HepG2 (cell line): ENCODE measurements at regions not wholly inside any gene's neighbourhood (a gene's known extent, or its start where the extent isn't known, plus 50 kb on each side); places are given as distances from the start of the nearest gene placed in this dataset.

ENCODE experiments used
- ATAC-seq: fragments of 200-7000 bp; cut with Tn5 transposase; 3 replicates; pipeline ENCODE4 v1.9.1; 2020; ENCODE audit warnings: mild to moderate bottlenecking, moderate library complexity
- BruUV-seq: library from RNA; stranded (reverse); fragments of 400-500 nt; replicated peaks from 2 replicates; lab custom pipeline; 2021; lab: Mats Ljungman, UMichigan
- CTCF ChIA-PET: fragments of 300-600 bp; formaldehyde crosslinking; extraction: SDS; loops from one replicate; lab custom pipeline; 2021; ENCODE audit warnings: low total read pairs, inconsistent platforms, low intra/inter-chr PET ratio; lab: Yijun Ruan, JAX
- POLR2A ChIA-PET: fragments of 350-600 bp; sonication (Branson Sonifier 250); formaldehyde crosslinking; loops from one replicate; lab custom pipeline; 2020; ENCODE audit warnings: antibody characterized with exemption, inconsistent platforms; lab: Yijun Ruan, JAX
- DNase-seq: peaks from one replicate; pipeline ENCODE4 v3.0.0-alpha.2; 2015; ENCODE audit warnings: low spot score
- FAIRE-seq: peaks from 3 replicates; lab custom pipeline; 2011; peaks lifted over from hg19 to GRCh38; lab: Jason Lieb, UNC
- H2AFZ ChIP-seq: one replicate; pipeline ENCODE4 v1.6.1; 2011; ENCODE audit warnings: low read length, inconsistent platforms
- H3K27ac ChIP-seq: fragments of 300-600 bp; 3 replicates; pipeline ENCODE4 v1.8.0; 2011; ENCODE audit warnings: mixed run types, mild to moderate bottlenecking, mixed read lengths, low read length, inconsistent platforms; ENCODE audit not compliant: insufficient read depth; ENCODE audit errors: extremely low read length
- H3K27me3 ChIP-seq, 2 experiments: fragments of 200-600 bp in 1 of 2; 2 replicates in 1 of 2; 3 replicates in 1 of 2; pipeline versions ENCODE4 v1.6.0 to v1.8.0; 2011; ENCODE audit warnings: low read length in 2 of 2, mild to moderate bottlenecking in 2 of 2, moderate library complexity in 2 of 2, inconsistent platforms in 1 of 2; ENCODE audit not compliant: insufficient read depth in 2 of 2, control insufficient read depth in 1 of 2
- H3K36me3 ChIP-seq, 2 experiments: fragments of 200-600 bp in 1 of 2; replicated peaks in 1 of 2; 2 replicates in 1 of 2; 3 replicates in 1 of 2; pipeline versions ENCODE4 v1.5.1 to v1.8.0; 2011; ENCODE audit warnings: low read length in 2 of 2, inconsistent platforms in 1 of 2; ENCODE audit not compliant: insufficient read depth in 2 of 2, control insufficient read depth in 1 of 2
- H3K4me1 ChIP-seq: 2 replicates; pipeline ENCODE4 v1.5.1; 2012; ENCODE audit warnings: low read length, inconsistent platforms; ENCODE audit not compliant: insufficient read depth
- H3K4me2 ChIP-seq: 2 replicates; pipeline ENCODE4 v1.6.0; 2011; ENCODE audit warnings: low read depth, low read length, inconsistent platforms
- H3K4me3 ChIP-seq, 3 experiments: fragments of 200-600 bp in 1 of 3; sonication (generic), shearing (Covaris generic) in 1 of 3; replicated peaks in 1 of 3; 2 replicates each; pipeline ENCODE4 v1.5.1; 2011 to 2016; ENCODE audit warnings: low read length in 3 of 3, inconsistent platforms in 2 of 3, low read depth in 2 of 3, mild to moderate bottlenecking in 2 of 3, control low read depth in 1 of 3, mixed read lengths in 1 of 3; ENCODE audit not compliant: insufficient read depth in 1 of 3
- H3K79me2 ChIP-seq: one replicate; pipeline ENCODE4 v1.6.1; 2011; ENCODE audit warnings: low read length, inconsistent platforms; ENCODE audit not compliant: insufficient read depth
- H3K9ac ChIP-seq: 2 replicates; pipeline ENCODE4 v1.6.0; 2011; ENCODE audit warnings: mild to moderate bottlenecking, low read depth, low read length, inconsistent platforms; ENCODE audit not compliant: insufficient read depth
- H3K9me3 ChIP-seq: 2 replicates; pipeline ENCODE4 v1.5.1; 2012; ENCODE audit warnings: mild to moderate bottlenecking, low read length
- H4K20me1 ChIP-seq: 2 replicates; pipeline ENCODE4 v1.6.0; 2011; ENCODE audit warnings: inconsistent platforms, mild to moderate bottlenecking, low read length, moderate library complexity; ENCODE audit not compliant: insufficient read depth
- CTCF ChIP-seq: sonication (generic); formaldehyde crosslinking; IDR thresholded peaks from 2 replicates; pipeline ENCODE4 v1.5.0; 2020; ENCODE audit warnings: mild to moderate bottlenecking, missing genetic modification reagents, moderate library complexity
- FOXA1 ChIP-seq, 2 experiments: fragments of 450-650 bp in 1 of 2; sonication (generic) in 1 of 2; formaldehyde crosslinking in 1 of 2; IDR thresholded peaks; 2 replicates each; pipeline versions ENCODE4 v1.4.0 to v1.6.1; 2016 to 2020; ENCODE audit warnings: missing genetic modification reagents in 1 of 2
- FOXA3 ChIP-seq: IDR thresholded peaks from 2 replicates; pipeline ENCODE4 v1.6.1; 2016; ENCODE audit warnings: missing genetic modification reagents, missing compliant biosample characterization
- MYC ChIP-seq: sonication (generic); formaldehyde crosslinking; IDR thresholded peaks from 2 replicates; pipeline ENCODE4 v1.9.0; 2021; ENCODE audit warnings: missing genetic modification reagents, borderline replicate concordance
- SMC3 ChIP-seq: IDR thresholded peaks from 2 replicates; pipeline ENCODE4 v1.6.1; 2011; ENCODE audit warnings: low read length, improper control_type of control experiment
- STAG1 ChIP-seq: sonication (generic); formaldehyde crosslinking; IDR thresholded peaks from 2 replicates; pipeline ENCODE4 v1.4.0; 2020; ENCODE audit warnings: missing genetic modification reagents
- TEAD3 ChIP-seq: optimal IDR thresholded peaks from 2 replicates; pipeline ENCODE3; 2016; ENCODE audit warnings: borderline replicate concordance
- ZNF652 ChIP-seq: IDR thresholded peaks from 2 replicates; pipeline ENCODE4 v1.6.1; 2016; ENCODE audit warnings: low read depth, borderline replicate concordance
- in situ Hi-C: cut with HindIII; loops from 2 replicates; pipeline ENCODE4 v1.10.0; 2017; ENCODE audit warnings: low pct_unique_long_range_greater_than_20kb; ENCODE audit not compliant: extremely low pct_ligation_motif_present
- intact Hi-C: fragments of 100-400 bp; cut with micrococcal nuclease; formaldehyde crosslinking; loops from one replicate; pipeline ENCODE4 v1.10.0; 2022; ENCODE audit not compliant: unreplicated experiment

GRCh38 chr7:22586786-22587140, 86.8 kb upstream of the STEAP1B start:
- H3K4me3 ChIP-seq: no peak overlapping the region
- no peaks in the 10 kb centered on the region for H3K27me3 ChIP-seq
- FAIRE-seq: no peak
- in situ Hi-C loops: no loop called here
- DNase-seq: peak; percentile 21
- ChIA-PET CTCF (no interaction called here), POLR2A (no interaction called here)
- no peak overlapping the region for H3K27ac ChIP-seq
- no peak overlapping the region for H3K4me2 ChIP-seq
- intact Hi-C loops: no loop called here
- H3K4me1 ChIP-seq: 0 out of 2 replicates have a peak, but pooled peaks cover 5% of the 10 kb centered on the region
- H3K79me2 ChIP-seq: no peaks in the 10 kb centered on the region
- H3K36me3 ChIP-seq: no peaks in the 10 kb centered on the region
- H4K20me1 ChIP-seq: no peaks in the 10 kb centered on the region
- no peak overlapping the region for H3K9ac ChIP-seq
- H2AFZ ChIP-seq: no peak overlapping the region
- H3K9me3 ChIP-seq: no peaks in the 10 kb centered on the region
- TF ChIP-seq STAG1 (CRISPR knock-in tag) (peak; percentile 19; the same call in 1 of the 2 replicates), ZNF652 (CRISPR knock-in tag) (no peak), CTCF (CRISPR knock-in tag) (peak; percentile 68), MYC (CRISPR knock-in tag) (no peak), SMC3 (0 out of 2 replicates have a peak, but pooled peaks have one; percentile 20), TEAD3 (CRISPR knock-in tag) (peak; percentile 99), FOXA3 (CRISPR knock-in tag) (peak; percentile 47), FOXA1 (IDR thresholded peaks at IDR 0.05) (no peak), FOXA1 (CRISPR knock-in tag; IDR thresholded peaks at IDR 0.05) (peak; percentile 57)
- ATAC-seq: peak; percentile 88
- BruUV-seq: no TSS peak
